ENCODE measurements at regions not wholly inside any gene's neighbourhood (a gene's known extent, or its start where the extent isn't known, plus 50 kb on each side); places are given as distances from the start of the nearest gene placed in this dataset.

DNA sequence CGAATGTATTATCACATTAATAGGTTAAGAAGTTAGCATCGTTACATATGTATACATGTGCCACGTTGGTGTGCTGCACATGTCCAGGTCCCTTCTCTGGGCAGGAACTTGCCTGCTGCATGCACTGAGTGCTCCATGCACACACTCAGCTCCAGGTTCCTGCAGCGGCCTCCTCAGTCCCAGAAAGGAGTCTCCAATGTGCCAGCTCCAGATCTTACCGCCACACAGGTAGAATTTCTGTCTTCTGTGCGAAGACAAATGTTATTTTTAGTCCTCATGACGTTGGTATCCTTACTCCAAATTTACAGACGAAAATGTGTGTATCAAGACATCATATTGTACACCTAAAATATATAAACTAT lies 127.1 kb downstream of the GALR1 start:
- TF ChIP-seq, protein P1, sequence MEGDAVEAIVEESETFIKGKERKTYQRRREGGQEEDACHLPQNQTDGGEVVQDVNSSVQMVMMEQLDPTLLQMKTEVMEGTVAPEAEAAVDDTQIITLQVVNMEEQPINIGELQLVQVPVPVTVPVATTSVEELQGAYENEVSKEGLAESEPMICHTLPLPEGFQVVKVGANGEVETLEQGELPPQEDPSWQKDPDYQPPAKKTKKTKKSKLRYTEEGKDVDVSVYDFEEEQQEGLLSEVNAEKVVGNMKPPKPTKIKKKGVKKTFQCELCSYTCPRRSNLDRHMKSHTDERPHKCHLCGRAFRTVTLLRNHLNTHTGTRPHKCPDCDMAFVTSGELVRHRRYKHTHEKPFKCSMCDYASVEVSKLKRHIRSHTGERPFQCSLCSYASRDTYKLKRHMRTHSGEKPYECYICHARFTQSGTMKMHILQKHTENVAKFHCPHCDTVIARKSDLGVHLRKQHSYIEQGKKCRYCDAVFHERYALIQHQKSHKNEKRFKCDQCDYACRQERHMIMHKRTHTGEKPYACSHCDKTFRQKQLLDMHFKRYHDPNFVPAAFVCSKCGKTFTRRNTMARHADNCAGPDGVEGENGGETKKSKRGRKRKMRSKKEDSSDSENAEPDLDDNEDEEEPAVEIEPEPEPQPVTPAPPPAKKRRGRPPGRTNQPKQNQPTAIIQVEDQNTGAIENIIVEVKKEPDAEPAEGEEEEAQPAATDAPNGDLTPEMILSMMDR (IDR thresholded peaks at IDR 0.05) = no peak
- TF ChIP-seq POLR2A (IDR thresholded peaks at IDR 0.05) = no peak
- TF ChIP-seq EP300 (IDR thresholded peaks at IDR 0.05) = no peak
- no peak for TF ChIP-seq POLR2AphosphoS5 (IDR thresholded peaks at IDR 0.05)

Data from sigmoid colon (tissue), 4 donors.